Adrenal gland (tissue), 5 donors: ENCODE measurements at regions not wholly inside any gene's neighbourhood (a gene's known extent, or its start where the extent isn't known, plus 50 kb on each side); places are given as distances from the start of the nearest gene placed in this dataset.

Source experiments
- CTCF ChIP-seq, 6 experiments: fragments of 450-650 bp in 4 of 6; fragments of 200-600 bp in 2 of 6; sonication (generic) in 1 of 6; IDR thresholded peaks; 1 replicate in 5 of 6; 2 replicates in 1 of 6; pipeline versions ENCODE4 v1.5.1 to v1.8.0; 2016 to 2021; ENCODE audit warnings: antibody characterized with exemption in 6 of 6, mild to moderate bottlenecking in 2 of 6, moderate library complexity in 1 of 6
- POLR2A ChIP-seq, 2 donors: fragments of 450-650 bp; IDR thresholded peaks; one replicate each; pipeline ENCODE4 v1.6.1; 2017; ENCODE audit warnings: antibody characterized with exemption in 2 of 2, mild to moderate bottlenecking in 2 of 2, moderate library complexity in 1 of 2
- donor health status: DM: no; HTN: no; CAD: no.

DNA sequence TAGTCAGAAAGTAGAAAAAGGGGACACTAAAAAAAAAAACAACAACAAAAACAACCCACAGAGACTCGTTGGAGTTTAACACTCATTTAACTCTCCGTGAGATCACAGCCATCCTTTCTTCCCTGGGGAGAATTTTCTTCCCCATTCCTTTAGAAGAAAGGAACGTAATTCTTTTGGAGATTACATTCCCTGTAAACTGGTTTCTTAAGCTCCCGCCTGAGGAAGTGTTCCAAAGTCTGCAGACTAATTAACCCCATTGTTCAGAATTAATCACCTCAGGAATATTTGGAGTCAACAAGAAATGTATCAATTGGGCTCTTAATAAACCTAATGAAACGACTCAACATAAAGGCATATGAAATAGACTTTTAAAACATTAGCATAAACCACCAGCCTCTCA lies 228.2 kb upstream of the CSF3R start:
- TF ChIP-seq CTCF (IDR thresholded peaks at IDR 0.05): no peak
- no peak for TF ChIP-seq POLR2A (IDR thresholded peaks at IDR 0.05)
